RPMI7951 (cell line): ENCODE measurements at regions not wholly inside any gene's neighbourhood (a gene's known extent, or its start where the extent isn't known, plus 50 kb on each side); places are given as distances from the start of the nearest gene placed in this dataset.
A peak's percentile ranks its signal among the peaks of the same experiment; 100 is the strongest.

ENCODE experiments used
- DNase-seq: peaks from one replicate; pipeline ENCODE4 v3.0.0-alpha.2; 2012; ENCODE audit warnings: low read depth

GRCh38 chr11:127242676-127243075 lies 242.1 kb upstream of the KIRREL3 start:
- DNase-seq = no peak

GRCh38 chr11:127238321-127238720 lies 237.8 kb upstream of the KIRREL3 start:
- DNase-seq = no peak

- no peak for DNase-seq
Measured at GRCh38 chr11:127236776-127237175, 236.2 kb upstream of the KIRREL3 start.

GRCh38 chr11:127233998-127234397 lies 233.4 kb upstream of the KIRREL3 start:
- no peak for DNase-seq

- DNase-seq = no peak
Measured at GRCh38 chr11:127230392-127230791, 229.8 kb upstream of the KIRREL3 start.

- DNase-seq = peak; percentile 6
Measured at GRCh38 chr11:127226949-127227348, 226.4 kb upstream of the KIRREL3 start.

GRCh38 chr11:127226380-127226779 lies 225.8 kb upstream of the KIRREL3 start:
- peak; percentile 9 for DNase-seq

GRCh38 chr11:127225619-127226018 lies 225.0 kb upstream of the KIRREL3 start:
- no peak for DNase-seq

GRCh38 chr11:127224276-127224675 lies 223.7 kb upstream of the KIRREL3 start:
- DNase-seq = no peak

GRCh38 chr11:127223633-127224032 lies 223.1 kb upstream of the KIRREL3 start:
- no peak for DNase-seq

GRCh38 chr11:127223026-127223425 lies 222.5 kb upstream of the KIRREL3 start:
- DNase-seq = no peak

GRCh38 chr11:127219704-127220103 lies 219.1 kb upstream of the KIRREL3 start:
- DNase-seq = no peak

- DNase-seq = no peak
Measured at GRCh38 chr11:127218275-127218608, 217.7 kb upstream of the KIRREL3 start.

GRCh38 chr11:127217452-127218274 lies 217.1 kb upstream of the KIRREL3 start:
- no peak for DNase-seq

- no peak for DNase-seq
Measured at GRCh38 chr11:127205688-127206217, 205.2 kb upstream of the KIRREL3 start.

GRCh38 chr11:127203490-127203889 lies 202.9 kb upstream of the KIRREL3 start:
- no peak for DNase-seq

- no peak for DNase-seq
Measured at GRCh38 chr11:127202105-127202504, 201.5 kb upstream of the KIRREL3 start.

GRCh38 chr11:127199306-127199801 lies 198.8 kb upstream of the KIRREL3 start:
- DNase-seq = no peak

- DNase-seq = no peak
Measured at GRCh38 chr11:127195501-127196120, 195.0 kb upstream of the KIRREL3 start.

- DNase-seq = no peak
Measured at GRCh38 chr11:127194521-127194920, 194.0 kb upstream of the KIRREL3 start.

- DNase-seq = no peak
Measured at GRCh38 chr11:127193950-127194349, 193.4 kb upstream of the KIRREL3 start.

- no peak for DNase-seq
Measured at GRCh38 chr11:127191689-127192088, 191.1 kb upstream of the KIRREL3 start.

GRCh38 chr11:127191261-127191660 lies 190.7 kb upstream of the KIRREL3 start:
- no peak for DNase-seq
